EL (cell line): ENCODE measurements at regions not wholly inside any gene's neighbourhood (a gene's known extent, or its start where the extent isn't known, plus 50 kb on each side); places are given as distances from the start of the nearest gene placed in this dataset.

Source experiments
- DNase-seq: peaks from one replicate; pipeline ENCODE4 v3.0.0-alpha.2; 2016

GRCh38 chr6:42512579-42512978 is 51.2 kb upstream of the UBR2 start:
- no peak for DNase-seq

- peak; percentile 35 for DNase-seq
Measured at GRCh38 chr6:42511803-42512422, 51.9 kb upstream of the UBR2 start.

GRCh38 chr6:42510795-42511194 is 53.0 kb upstream of the UBR2 start:
- no peak for DNase-seq

- no peak for DNase-seq
Measured at GRCh38 chr6:42509765-42510164, 54.1 kb upstream of the UBR2 start.

GRCh38 chr6:42509256-42509655 is 54.6 kb upstream of the UBR2 start:
- DNase-seq: no peak

GRCh38 chr6:42507901-42508300 is 55.9 kb upstream of the UBR2 start:
- DNase-seq: no peak

- no peak for DNase-seq
Measured at GRCh38 chr6:42507195-42507594, 55.5 kb upstream of the TRERF1 start.

- DNase-seq: no peak
Measured at GRCh38 chr6:42506070-42506469, 54.3 kb upstream of the TRERF1 start.

GRCh38 chr6:42505385-42505718 is 53.6 kb upstream of the TRERF1 start:
- peak; percentile 59 for DNase-seq

GRCh38 chr6:42503894-42504293 is 52.2 kb upstream of the TRERF1 start:
- no peak for DNase-seq

- no peak for DNase-seq
Measured at GRCh38 chr6:42502990-42503389, 51.3 kb upstream of the TRERF1 start.

- DNase-seq: no peak
Measured at GRCh38 chr6:42502127-42502526, 50.4 kb upstream of the TRERF1 start.
